ENCODE measurements at regions not wholly inside any gene's neighbourhood (a gene's known extent, or its start where the extent isn't known, plus 50 kb on each side); places are given as distances from the start of the nearest gene placed in this dataset.

DNA sequence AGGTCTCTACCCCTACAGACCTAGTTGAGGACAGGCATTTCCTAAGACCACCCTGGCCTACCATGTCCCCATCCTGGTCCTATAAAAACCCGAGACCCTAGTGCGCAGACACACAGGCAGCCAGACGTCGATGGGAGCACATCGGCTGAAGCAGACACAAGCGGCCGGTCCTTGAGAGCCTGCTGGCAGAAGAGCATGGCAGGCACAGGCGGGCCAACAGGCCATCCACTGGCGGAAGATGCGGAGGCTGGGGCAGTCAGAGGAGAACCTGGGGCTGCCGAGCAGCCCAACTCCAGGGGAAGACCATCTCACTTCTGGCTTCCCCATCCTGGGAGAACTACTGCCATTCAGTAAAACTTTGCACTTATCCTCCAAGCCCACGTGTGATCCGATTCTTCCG lies 396.8 kb downstream of the AEBP2 start:
- TF ChIP-seq CTCF (IDR thresholded peaks at IDR 0.05) = no peak
- TF ChIP-seq POLR2A (IDR thresholded peaks at IDR 0.05) = no peak

All from heart left ventricle (tissue), 13 donors.